GM19351 (cell line): ENCODE measurements at regions not wholly inside any gene's neighbourhood (a gene's known extent, or its start where the extent isn't known, plus 50 kb on each side); places are given as distances from the start of the nearest gene placed in this dataset.

Source experiments
- ATAC-seq: cut with Tn5 transposase; IDR thresholded peaks from one replicate; pipeline ENCODE4 v1.9.1; 2021; ENCODE audit warnings: mild to moderate bottlenecking, moderate library complexity; ENCODE audit not compliant: unreplicated experiment

GRCh38 chr6:134533991-134534390 lies 216.1 kb upstream of the SGK1 start:
- ATAC-seq: no peak

DNA sequence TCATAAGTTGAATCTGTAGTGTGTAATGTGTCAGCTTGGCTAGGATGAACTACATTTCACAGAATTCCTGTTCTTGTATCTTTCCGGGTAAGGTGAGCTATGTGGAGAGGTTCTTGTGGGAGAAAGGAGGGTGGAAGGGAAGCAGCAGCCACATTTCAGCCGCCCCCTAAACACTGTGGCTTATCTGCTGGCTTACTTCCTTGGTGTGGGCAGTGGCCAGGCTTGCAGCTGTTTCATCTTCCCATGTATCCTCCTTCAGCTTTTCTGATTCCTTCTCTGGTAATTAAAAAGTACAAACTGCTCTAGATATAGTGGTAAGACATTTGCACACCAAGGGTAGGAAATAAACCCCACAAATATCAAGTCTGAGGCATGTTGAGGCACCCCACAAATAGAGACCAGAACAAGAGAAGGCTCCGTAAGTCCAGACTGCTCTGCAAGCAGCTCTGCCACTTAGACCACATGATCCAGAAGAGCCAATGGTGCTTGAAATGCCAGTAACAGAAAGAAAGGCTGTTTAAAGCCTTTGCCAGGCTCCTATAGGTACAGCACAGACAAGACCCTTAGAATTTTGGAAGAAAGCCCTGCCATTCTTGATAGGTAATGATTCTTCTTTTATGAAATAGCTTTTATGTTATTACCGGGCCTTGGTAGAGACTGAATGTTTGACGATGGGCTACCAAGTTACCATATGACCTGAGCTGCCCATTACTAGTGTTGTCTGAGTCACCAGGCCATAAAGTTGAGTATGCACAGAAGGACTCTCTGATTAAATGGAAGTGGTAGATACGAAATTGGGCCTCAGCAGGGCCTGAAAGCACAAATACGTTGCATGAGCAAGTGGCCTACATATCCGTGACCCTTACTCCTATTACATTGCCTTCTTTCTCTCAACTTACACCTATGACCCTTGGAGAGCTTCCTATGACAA lies 215.0 kb upstream of the SGK1 start:
- ATAC-seq: no peak

- ATAC-seq: no peak
These were observed 213.7 kb upstream of the SGK1 start for GRCh38 chr6:134531611-134532010.

GRCh38 chr6:134531188-134531551 lies 213.3 kb upstream of the SGK1 start:
- ATAC-seq: no peak

DNA sequence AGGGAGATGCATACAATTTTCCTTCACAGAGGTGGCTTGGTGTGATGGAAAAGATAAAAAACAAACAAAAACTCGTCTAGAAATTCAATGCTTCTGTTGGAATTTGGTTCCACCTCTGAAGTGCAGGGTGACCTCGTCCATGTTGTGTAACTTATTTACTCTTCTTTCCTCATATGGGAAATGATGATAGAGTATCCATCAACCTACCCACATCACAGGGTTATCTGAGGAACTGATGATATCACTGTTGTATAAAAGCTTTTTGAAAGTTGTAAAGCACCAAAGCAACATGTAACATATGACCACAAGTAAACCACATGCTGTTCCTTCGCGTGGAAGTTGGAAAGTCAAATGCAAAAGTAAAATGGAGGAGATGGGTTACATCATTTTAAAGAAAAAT lies 212.0 kb upstream of the SGK1 start:
- no peak for ATAC-seq

- no peak for ATAC-seq
These were observed 211.4 kb upstream of the SGK1 start for GRCh38 chr6:134529305-134529704.

DNA sequence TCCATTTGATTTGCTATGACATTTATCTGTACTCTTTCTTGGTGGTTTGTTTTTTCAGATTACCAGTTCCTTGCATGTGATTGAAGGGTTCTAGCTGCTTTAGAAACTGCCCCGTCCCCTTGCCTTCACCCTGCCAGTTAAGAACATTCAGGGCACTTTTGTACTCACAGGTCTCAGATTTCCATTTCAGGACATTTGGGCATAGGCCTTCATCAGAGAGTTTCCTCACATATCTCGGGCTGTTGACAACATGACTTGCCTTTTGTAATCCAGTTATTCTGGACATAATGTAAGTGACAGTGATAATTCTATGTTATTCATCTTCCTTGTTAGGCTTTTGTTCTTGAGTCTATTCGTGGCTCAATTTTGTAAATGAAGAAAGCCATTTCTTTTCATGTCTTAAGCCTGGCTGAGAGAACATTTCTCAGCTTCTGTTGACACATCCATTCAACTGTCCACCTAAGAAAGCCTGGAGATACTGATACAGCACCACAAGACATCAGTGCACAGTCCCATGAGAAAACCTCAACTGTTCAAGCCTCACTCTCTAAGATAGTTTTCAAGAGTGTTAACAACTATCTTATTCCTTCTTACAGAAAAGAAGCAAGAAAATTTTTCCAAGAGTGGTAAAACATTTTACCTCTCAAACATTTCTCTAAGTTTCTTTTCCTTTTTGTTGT lies 209.3 kb upstream of the SGK1 start:
- ATAC-seq: no peak

- no peak for ATAC-seq
These were observed 207.4 kb upstream of the SGK1 start for GRCh38 chr6:134525190-134525868.

- no peak for ATAC-seq
These were observed 206.2 kb upstream of the SGK1 start for GRCh38 chr6:134523903-134524650.

DNA sequence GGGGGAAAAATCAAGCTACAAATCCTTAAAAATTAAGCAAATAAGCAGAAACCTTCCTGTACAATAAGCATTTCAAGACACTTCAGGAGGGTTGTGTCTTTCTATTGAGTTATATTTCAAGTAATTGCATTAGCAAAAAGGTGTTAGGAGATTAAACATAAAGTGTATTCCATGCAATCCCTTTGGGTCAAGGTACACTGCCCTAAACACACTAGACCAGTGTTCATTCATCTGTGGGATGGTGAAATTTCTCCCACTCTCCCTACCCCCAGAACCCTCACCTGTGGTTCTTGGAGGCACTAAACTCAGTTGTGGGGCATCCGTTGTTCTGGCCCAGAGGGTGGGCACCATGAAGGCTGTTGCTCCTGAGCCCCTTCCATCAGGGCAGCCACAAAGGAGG lies 205.1 kb upstream of the SGK1 start:
- no peak for ATAC-seq

DNA sequence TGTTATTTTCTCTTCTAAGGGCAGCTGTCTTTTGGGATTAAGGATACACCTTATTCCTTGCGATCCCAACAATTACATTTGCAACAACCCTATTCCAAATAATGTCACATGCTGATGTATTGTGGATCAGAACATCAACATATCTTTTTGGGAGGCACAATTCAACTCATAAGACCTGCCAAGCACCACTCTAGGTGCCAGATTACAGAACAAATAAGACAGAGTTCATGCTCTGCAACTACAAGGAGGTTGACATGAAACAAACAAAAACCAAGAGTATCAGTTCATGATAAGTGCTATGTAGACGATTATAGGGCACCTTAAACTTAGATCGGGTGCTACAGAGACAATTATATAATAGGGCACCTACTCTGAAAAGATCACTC lies 203.2 kb upstream of the SGK1 start:
- no peak for ATAC-seq

DNA sequence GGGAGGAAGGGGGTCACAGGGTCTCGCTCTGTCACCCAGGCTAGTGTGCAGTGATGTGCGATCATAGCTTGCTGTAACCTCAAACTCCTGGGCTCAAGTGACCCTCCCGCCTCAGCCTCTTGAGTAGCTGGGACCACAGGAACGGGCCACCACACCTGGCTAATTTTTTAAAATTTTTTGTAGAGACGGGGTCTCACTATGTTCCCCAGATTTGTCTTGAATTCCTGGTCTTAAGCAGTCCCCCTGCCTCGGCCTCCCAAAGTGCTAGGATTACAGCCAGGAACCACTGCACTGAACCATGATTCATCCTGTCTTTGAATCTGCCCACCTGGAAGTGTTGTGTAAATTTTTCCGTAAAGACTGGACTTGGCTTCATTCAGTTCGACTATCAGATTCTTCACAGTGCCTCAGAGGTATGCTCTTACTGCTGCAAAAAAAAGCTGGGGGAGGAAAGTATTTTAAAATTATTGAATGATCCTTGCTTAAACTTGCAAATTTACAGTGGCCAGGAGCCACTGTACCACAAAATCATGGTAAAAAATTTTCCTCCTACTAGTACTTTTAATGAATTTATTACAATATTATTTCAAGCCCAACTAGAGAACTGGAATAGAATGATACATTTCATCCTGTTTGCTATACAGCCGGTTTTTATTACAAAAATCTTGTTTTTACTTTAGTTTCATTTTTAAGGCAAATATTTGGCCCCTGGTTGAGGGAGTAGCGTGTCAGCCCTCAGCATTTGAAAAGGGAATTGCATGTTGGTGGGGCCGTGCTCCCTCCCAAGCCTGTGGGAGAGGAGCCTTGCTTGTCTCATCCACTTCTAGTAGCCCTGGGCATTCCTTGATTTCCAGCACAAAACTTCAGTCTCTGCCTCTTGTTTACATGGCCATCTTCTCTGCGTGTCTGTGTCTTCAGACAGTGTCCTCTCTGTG lies 202.5 kb upstream of the SGK1 start:
- no peak for ATAC-seq

DNA sequence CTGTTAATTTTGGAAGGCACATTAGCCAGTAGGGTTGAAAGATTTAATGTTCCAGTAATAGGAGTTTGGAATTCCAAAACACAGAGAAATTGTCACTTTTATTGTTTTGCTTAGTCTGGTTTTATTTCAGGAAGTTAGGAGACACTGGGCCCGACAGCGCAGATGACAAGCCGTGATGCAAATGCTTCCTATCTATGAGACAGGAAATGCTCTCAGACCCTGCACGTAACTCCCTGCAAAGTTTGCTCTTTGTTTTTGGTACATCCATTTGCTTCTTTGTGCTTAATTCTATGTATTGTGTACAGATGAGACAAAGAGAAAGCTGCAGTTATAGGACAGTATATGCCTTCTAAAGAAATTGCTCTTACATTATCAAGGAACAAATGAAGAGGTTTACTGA lies 201.6 kb upstream of the SGK1 start:
- ATAC-seq: peak; percentile 79

DNA sequence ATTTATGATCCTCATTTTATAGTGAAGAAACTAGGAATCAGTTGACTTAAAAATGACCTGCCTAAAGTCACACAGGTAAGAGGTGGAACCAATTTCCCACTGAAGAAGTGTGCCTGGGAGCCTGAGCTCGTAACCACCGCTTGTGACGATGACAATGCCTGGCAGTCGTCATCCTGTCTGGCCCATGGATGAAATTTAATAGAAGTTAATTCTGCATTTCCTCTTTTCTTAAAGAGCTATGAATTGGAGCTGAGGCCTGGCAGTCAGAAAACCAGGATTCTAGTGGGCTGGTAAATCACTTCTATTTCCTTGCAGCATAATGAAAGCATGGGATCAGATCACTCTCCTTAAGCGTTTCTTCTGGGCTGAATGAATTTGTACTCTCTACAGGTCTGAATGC lies 200.0 kb upstream of the SGK1 start:
- no peak for ATAC-seq

GRCh38 chr6:134517145-134517658 lies 199.3 kb upstream of the SGK1 start:
- no peak for ATAC-seq

- ATAC-seq: no peak
These were observed 198.7 kb upstream of the SGK1 start for GRCh38 chr6:134516582-134516981.

- no peak for ATAC-seq
These were observed 198.1 kb upstream of the SGK1 start for GRCh38 chr6:134515986-134516385.

DNA sequence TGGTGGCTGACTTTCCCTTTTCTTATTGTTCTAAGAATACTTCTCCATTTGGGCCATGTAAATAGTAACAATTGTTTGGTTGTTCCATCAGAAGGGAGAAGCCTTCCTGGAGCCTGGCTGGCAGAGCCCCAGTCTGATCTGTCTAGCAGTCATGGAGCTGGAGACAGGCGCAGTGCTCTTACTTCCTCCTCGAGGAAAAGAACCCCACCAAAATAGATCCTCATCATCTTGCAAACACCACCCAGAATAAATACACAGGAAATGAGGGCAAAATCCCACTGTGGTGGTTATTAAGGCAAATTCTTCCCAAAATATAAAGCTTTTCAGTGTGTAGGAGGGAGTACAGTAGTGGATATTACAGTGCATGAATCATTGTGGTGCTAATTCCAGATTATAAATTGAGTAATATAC lies 195.1 kb upstream of the SGK1 start:
- no peak for ATAC-seq

GRCh38 chr6:134511984-134512683 lies 194.2 kb upstream of the SGK1 start:
- no peak for ATAC-seq
